HG03025 (cell line): ENCODE measurements at regions not wholly inside any gene's neighbourhood (a gene's known extent, or its start where the extent isn't known, plus 50 kb on each side); places are given as distances from the start of the nearest gene placed in this dataset.

Experiments
- ATAC-seq: cut with Tn5 transposase; IDR thresholded peaks from one replicate; pipeline ENCODE4 v1.9.1; 2021; ENCODE audit warnings: mild to moderate bottlenecking, moderate library complexity; ENCODE audit not compliant: unreplicated experiment, low FRiP score

GRCh38 chr2:129702416-129703176 is 276.9 kb upstream of the RAB6C start:
- no peak for ATAC-seq

- no peak for ATAC-seq
Observed at GRCh38 chr2:129705085-129705484, 274.4 kb upstream of the RAB6C start.

- no peak for ATAC-seq
Observed at GRCh38 chr2:129707800-129708199, 271.7 kb upstream of the RAB6C start.

- no peak for ATAC-seq
Observed at GRCh38 chr2:129708221-129708967, 271.1 kb upstream of the RAB6C start.

GRCh38 chr2:129709001-129709955 is 270.2 kb upstream of the RAB6C start:
- no peak for ATAC-seq

- no peak for ATAC-seq
Observed at GRCh38 chr2:129709956-129710598, 269.4 kb upstream of the RAB6C start.

- ATAC-seq: no peak
Observed at GRCh38 chr2:129710670-129711495, 268.6 kb upstream of the RAB6C start.

- no peak for ATAC-seq
Observed at GRCh38 chr2:129711816-129712675, 267.4 kb upstream of the RAB6C start.

- ATAC-seq: no peak
Observed at GRCh38 chr2:129712676-129712985, 266.8 kb upstream of the RAB6C start.

- no peak for ATAC-seq
Observed at GRCh38 chr2:129713337-129713736, 266.1 kb upstream of the RAB6C start.

GRCh38 chr2:129716781-129717559 is 262.5 kb upstream of the RAB6C start:
- ATAC-seq: no peak

- ATAC-seq: no peak
Observed at GRCh38 chr2:129717560-129718130, 261.8 kb upstream of the RAB6C start.

- ATAC-seq: no peak
Observed at GRCh38 chr2:129719335-129719734, 260.1 kb upstream of the RAB6C start.

GRCh38 chr2:129720360-129720759 is 259.1 kb upstream of the RAB6C start:
- ATAC-seq: no peak

GRCh38 chr2:129720761-129721160 is 258.7 kb upstream of the RAB6C start:
- no peak for ATAC-seq

- ATAC-seq: no peak
Observed at GRCh38 chr2:129721236-129721635, 258.2 kb upstream of the RAB6C start.

GRCh38 chr2:129721846-129722245 is 257.6 kb upstream of the RAB6C start:
- ATAC-seq: no peak
